ENCODE measurements at regions not wholly inside any gene's neighbourhood (a gene's known extent, or its start where the extent isn't known, plus 50 kb on each side); places are given as distances from the start of the nearest gene placed in this dataset.
"Not testable (repeated sequence)": the region's sequence is repeated elsewhere in the genome, so short reads cannot be mapped to it uniquely, and the experiment has no call there.

DNA sequence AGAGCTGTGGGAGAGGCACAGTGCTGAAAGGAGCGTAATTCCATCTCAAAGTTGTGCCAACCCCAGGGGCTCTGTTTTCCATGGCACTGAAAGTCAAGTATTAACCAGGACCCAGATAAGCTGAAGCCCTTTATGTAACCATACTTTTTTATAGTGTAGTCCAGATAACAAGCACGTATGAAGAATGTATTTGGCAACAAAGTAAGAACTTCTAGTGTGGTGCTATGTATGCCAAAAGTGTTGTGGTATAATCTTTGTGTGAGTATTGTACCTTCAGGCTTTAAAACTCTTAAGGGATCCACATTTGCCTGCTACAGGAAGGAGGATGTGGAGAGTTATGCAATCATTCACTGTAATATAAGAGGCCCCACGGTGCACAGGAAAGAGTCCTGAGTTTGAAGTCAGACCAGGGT is 129.4 kb downstream of the IBTK start:
- no peak for DNase-seq

DNA sequence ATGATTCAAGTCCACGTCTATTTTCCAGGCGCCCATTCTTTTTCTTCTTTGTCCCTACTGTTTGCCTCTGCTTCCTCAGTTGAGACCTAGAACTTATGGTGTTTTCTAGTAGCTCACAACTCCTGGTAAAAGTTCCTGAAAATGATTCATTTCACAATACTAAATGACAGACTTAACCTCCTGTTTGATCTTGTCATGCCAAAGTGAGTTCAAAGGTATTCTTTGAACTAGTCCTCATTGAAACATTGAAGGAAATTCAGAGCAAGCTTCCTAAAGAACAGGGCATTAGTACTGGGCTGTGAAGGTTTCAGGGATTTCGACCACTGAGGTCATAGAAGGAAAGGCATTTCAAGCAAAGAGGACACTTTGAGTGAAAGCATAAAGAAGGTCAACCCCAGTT is 132.8 kb downstream of the IBTK start:
- no peak for DNase-seq

DNA sequence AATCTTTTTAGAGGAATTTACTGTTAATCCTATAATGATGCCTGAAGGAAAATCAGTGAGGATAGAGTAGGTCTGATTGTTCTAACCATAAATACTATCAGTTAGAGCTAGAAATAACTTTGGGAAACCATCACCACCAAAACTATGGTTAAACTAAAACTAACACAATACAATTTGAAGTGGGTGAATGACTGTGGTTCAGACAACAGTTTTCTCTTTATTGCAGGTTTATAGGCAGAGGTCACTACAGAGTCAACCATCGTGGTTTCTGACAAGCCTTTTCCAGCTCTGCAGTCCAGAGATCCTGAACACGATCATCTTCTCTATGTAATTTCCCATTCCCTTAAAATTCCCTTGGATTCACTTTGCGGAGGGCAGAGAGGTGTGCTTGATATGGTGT is 134.3 kb downstream of the IBTK start:
- no peak for DNase-seq

DNA sequence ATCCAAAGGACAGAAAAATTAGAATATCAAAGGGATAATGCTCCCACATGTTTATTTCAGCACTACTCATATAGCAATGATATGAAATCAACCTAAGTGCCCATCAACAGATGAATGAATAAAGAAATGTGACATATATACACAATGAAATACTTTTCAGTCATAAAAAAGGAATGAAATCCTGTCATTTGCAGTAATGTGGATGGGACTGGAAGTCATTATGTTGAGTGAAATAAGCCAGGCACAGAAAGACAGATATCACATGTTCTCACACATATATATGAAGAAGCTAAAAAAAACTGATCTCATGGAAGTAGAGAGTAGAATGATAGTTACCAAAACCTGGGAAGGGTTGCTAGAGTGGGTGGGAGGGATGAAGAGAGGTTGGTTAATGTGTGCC is 135.7 kb downstream of the IBTK start:
- no peak for DNase-seq

DNA sequence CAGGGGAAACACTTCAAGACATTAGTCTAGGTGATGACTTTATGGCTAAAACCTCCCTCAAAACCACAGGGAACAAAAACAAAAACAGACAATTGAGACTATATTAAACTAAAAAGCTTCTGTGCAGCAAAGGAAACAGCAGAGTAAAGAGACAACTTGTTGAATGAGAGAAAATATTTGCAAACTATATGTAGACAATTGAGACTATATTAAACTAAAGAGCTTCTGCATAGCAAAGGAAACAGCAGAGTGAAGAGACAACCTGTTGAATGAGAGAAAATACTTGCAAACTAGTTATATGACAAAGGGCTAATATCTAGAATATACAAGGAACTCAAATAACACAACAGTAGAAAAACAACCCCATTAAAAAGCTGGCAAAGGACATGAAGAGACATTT is 136.4 kb downstream of the IBTK start:
- DNase-seq: no peak

DNA sequence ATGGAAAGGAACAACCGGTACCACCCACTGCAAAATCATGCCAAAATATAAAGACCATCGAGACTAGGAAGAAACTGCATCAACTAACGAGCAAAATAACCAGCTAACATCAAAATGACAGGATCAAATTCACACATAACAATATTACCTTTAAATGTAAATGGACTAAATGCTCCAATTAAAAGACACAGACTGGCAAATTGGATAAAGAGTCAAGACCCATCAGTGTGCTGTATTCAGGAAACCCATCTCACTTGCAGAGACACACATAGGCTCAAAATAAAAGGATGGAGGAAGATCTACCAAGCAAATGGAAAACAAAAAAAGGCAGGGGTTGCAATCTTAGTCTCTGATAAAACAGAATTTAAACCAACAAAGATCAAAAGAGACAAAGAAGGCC is 144.4 kb downstream of the IBTK start:
- DNase-seq: not testable (repeated sequence)

DNA sequence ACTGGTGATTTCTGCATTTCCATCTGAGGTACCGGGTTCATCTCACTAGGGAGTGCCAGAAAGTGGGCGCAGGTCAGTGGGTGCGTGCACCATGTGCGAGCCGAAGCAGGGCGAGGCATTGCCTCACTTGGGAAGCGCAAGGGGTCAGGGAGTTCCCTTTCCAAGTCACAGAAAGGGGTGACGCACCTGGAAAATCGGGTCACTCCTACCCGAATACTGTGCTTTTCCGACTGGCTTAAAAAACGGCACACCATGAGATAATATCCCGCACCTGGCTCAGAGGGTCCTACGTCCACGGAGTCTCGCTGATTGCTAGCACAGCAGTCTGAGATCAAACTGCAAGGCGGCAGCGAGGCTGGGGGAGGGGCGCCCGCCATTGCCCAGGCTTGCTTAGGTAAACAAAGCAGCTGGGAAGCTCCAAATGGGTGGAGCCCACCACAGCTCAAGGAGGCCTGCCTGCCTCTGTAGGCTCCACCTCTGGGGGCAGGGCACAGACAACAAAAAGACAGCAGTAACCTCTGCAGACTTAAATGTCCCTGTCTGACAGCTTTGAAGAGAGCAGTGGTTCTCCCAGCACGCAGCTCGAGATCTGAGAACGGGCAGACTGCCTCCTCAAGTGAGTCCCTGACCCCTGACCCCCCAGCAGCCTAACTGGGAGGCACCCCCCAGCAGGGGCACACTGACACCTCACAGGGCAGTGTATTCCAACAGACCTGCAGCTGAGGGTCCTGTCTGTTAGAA is 146.0 kb downstream of the IBTK start:
- DNase-seq: not testable (repeated sequence)

DNA sequence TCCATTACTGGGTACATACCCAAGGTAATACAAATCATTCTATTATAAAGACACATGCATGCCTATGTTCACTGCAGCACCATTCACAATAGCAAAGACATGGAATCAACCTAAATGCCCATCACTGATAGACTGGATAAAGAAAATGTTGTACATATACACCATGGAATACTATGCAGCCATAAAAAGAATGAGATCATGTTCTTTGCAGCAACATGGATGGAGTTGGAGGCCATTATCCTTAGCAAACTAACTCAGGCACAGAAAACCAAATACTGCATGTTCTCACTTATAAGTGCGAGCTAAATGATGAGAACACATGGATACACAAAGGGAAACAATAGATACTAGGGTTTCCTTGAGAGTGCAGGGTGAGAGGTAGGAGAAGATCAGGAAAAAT is 146.8 kb downstream of the IBTK start:
- DNase-seq: not testable (repeated sequence)

DNA sequence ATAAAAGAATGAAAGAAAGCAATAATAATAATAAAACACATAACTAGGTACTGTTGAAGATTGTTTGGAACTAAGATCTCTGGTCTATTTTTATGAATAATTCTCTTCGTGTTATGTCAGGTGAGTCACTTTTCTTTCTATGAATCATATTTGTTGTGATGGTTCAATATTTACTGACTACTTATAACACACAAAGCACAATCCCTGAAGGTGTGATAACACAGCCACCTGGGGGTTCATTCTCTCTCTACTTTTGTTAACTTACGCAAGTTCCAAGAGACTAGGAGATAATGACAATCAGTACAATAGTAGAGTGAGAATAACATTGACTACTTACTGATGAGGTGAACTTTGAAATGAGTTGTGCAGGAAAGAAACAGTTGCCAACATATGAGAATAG is 149.9 kb downstream of the IBTK start:
- no peak for DNase-seq

DNA sequence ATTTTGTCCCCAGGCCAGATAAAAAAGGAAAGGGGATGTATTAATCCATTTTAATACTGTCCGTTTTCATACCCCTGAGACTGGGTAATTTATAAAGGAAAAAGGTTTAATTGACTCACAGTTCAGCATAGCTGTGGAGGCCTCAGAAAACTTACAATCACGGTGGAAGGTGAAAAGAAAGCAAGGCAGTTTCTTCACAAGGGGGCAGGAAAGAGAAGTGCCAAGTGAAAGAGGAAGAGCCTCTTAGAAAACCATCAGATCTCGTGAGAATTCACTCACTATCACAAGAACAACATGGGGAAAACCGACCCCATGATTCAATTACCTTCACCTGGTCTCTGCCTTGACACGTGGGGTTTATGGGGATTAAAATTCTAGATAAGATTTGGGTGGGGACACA is 152.5 kb downstream of the IBTK start:
- DNase-seq: no peak

DNA sequence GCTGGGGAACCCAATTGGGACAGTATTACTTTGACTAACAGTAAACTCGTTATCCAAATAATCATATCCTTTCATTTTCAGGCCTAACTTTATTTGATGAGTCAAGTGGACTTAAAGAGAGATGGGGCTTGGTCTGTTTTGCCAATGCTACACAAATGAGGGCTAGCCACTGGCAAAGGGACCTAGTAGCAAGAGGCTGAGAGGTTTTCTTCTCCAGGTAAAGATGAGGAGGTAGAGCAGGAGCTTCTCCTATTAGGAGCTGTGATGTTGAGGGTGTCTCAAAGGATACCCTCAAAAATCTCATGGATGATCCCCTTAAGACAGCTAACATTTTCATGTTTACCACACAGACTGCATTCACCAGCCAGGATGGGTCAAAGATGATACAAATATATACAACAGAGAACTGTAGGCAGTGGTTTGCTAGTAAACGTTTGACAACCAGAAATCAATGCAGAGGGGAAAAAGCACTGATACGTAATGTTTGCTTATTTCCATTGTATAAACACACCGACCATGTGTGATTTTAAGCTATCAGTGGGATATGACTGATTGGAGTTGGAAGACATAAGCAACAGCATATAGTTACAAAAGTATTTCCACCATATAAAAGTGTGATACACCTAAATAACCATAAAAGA is 153.3 kb downstream of the IBTK start:
- DNase-seq: no peak

DNA sequence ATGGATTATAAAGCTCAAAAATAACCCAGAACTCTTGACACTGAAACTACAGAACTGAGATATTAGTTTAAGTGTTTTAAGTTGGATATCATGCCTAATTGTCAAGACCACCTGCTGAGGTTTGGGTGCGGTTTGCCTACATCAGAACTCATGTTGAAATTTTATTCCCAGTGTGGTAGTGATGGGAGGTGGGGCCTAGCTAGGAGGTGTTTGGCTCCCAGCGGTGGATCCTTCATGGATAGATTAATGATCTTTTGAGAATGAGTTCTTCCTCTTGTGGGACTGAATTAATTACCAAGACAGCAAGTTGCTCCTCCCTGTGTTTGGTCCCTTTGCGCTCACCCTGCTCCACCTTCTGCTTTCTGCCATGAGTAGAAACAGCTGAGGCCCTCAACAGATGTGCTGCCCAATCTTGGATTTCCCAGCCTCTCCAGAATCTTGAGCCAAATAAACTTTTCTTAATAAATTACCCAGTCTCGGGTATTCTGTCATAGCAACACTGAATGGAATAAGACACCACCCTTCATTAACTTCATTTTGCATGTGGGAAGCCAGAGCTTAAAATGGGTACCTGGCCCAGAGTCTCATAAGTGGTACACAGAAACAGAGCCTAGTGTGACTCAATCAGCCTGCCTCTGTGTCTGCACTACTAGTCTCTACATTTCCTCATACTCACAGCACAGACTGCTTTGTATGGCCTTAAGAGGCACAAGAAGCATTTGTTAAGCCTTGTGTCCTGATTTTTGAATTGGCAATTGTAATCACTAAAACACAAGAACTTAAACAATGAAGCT is 158.4 kb downstream of the IBTK start:
- no peak for DNase-seq

DNA sequence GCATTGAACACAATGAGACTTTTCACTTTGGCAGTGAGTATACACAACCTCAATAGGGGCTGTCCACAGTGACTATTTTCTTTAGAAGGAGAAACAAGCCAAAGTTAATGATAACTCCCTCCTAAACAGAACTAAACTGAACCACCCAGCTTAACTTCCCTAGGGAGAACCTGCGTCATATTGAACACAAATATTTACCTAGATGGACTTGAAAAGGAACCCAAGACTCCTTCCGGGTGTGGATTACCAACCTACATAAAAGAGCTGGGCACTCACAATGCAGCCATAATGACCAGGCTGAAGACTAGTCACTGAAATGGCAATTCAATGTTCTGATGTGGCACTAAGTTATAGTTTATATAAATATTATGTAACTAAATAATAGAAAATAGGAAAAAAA is 160.6 kb downstream of the IBTK start:
- DNase-seq: no peak

DNA sequence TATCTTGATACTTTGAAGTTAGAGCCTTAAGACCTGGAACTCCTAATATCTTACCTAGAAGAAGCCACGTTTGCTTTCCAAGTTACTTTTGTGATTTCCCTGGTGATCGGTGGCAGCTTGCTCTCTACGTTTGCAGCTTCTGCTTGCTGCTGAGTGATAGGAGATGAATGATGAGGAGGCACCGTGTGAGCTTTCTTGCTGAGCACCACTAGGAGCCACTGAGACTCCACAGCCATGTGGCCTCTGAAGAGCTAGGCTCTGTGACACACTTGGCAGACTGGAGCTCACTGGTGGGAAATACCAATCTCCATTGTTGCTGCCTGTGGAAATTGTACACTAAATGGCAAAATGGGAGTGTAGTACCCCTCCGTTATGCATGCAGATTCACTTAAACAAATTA is 161.8 kb downstream of the IBTK start:
- DNase-seq: no peak

DNA sequence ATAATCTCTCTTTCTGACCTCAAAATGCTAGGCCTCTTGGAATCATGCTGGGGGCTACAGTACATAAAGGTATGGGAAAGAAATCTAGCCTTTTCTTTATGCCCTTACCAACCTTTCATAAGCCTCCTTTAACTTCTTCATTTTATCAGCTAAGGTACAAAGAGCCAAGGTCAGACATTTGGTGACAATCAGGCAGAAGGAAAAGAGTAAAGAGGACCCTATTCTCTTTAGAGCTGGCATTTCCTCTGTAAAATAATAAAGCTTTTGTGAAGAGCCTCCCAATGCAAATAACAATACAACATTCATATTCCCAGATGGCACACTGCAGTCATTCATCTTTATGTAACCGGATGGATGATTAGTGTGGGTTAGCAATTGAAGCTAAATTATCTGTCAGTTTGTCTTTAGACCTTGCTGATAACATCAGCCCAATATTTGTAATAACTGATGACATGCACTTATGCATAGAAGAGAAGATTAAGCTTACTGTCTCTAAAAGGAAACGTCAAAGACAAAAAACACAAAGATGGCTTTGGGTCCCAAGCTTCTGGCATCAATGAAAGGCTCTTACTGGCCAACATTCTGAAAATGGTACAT is 163.1 kb downstream of the IBTK start:
- no peak for DNase-seq

DNA sequence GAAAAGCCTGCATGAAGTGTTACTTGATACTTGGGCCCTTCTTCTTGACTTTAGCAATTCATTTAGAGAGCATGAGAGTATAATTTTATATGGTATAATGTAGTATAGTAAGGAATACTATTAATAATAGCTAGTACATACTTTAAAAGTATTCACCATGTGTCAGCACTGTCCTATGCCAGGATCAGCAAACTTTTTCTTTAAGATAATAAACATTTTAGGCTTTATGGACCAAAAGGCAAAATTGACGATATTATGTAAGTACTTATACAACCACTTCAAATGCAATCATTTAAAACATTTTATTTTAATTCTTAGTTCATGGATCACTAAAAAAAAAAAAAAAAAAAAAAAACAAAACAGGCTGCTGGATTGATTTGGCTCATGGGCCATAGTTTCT is 163.9 kb downstream of the IBTK start:
- no peak for DNase-seq

DNA sequence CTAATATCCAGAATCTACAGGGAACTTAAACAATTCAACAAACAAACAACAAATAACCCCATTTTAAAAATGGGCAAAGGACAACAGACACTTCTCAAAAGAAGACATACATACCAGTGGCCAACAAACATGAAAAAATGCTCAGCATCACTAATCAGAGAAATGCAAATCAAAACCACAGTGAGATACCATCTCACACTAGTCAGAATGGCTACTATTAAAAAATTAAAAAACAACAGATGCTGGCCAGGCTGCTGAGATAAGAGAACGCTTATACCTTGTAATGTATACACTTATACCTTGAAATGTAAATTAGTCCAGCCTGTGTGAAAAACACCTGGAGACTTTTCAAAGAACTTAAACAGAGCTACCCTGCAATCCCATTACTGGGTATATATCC is 166.8 kb downstream of the IBTK start:
- no peak for DNase-seq

DNA sequence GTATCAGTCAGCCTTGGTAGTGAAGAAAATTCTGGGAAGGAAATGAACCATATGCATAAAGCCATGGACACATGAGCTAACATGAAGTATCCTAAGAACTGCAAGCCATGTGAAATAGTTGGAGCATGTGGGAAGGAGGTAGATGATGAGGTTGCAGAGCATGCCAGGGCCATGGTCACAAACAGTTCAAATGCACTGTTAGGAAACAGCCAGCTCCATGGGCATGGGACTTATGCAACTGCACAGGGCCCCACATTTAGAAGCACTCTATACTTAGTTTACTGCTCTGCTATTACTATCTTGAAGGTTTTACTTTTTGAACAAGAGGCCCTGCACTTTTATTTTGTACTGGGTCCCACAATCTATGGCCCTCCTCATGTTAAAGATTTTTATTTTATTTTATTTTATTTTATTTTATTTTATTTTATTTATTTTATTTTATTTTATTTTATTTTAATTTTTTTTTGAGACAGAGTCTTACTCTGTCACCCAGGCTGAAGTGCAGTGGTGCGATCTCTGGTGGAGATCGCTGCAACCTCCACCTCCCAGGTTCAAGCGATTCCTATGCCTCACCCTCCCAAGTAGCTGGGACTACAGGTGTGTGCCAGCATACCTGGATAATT is 169.1 kb downstream of the IBTK start:
- no peak for DNase-seq

DNA sequence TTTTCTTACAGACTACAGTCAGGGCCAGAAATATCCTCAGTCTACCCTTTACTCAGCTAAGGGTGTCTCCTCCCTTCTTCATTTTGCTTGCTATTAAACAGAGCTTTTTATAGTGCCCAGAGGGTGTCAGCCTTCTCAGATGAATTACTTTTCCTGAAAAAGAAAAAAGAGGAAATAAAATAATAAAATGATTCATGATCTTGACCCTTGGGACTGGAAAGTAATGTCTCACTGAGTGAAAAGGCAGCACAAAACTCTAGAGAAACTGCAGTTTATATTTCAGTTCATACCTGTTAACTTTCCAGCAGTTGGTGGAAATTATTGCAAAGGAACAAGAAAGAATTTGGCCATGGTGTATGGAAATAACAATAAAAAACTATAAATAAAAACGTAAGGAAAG is 170.6 kb downstream of the IBTK start:
- no peak for DNase-seq

DNA sequence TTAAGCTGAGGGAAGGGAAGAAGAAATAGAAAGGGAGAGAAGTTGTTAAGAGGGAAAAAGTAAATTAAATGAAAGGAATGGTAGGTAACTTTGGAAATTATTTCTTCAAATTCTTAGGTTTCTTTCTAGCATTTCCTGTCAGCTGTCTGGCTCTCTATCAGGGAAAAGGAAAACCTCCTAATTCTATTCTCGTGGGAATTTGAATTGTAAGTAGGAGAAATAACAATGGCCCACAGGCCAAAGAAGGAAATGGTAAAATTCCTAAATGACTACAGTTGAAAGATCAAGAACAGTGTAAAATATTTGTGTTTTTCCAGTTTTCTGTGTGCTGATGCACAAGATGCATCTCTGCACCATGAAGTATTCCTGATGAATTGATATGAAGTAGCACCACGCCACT is 173.0 kb downstream of the IBTK start:
- no peak for DNase-seq

DNA sequence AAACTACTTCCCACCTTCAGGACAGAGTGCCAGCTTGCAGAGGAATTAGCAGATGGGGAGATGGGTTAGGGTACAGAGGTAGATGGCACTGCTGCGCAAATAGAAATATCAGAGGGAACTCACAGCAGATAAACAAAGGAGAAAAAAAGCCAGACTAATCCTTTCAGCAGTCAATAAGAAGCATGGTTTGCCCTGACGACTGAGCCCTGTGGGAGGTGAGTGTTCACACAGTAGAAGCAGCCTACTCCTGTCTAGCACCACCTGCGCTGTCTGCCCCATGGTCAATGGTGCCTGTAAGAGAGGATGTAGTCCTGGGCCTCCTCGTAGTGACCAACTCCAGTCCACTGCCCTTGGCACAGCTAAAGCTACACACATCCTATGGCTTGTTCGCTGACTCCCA is 174.1 kb downstream of the IBTK start:
- DNase-seq: no peak

DNA sequence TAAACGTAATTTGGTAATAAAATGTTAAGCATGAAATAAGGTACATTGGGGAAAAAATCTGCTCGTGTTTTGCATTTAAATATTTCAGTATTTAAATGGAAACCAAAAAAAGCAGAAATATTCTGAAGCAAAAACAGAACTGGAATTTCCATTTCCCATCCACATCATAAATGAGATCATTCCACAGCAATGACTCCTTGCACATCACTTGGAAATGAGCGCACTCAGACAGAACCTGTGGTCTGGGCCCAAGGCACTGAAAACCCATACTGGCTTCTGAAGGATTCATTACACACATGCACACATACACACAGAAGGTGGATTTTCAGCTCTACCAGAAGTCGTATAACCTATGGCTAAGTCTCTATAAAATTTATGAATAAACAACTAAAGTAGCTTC is 174.8 kb downstream of the IBTK start:
- DNase-seq: no peak

DNA sequence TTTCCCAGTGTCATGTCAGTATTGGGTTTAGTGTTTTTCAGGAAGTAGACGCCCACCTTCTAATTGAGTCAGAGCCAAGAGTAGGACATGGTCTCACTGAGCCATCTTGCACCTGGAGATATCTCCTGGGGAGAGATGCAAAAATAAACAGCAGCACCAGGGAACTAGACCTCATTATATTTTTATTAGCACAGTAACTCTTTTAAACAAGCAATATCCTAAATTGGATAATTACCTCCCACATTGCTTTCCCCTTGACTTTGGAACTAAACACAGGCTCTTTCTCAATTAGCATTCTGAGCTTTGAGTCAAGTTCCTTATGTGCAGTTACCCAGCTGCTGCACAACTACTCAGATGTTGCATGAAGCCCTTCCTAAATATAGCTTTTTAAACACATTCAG is 175.4 kb downstream of the IBTK start:
- DNase-seq: no peak
